Activated CD8-positive, alpha-beta T cell treated with anti-CD3 and anti-CD28 coated beads, Interleukin-2, amount 10 ng/mL, durations not matched to agents 7 days and 5 days (primary cell): ENCODE measurements at regions not wholly inside any gene's neighbourhood (a gene's known extent, or its start where the extent isn't known, plus 50 kb on each side); places are given as distances from the start of the nearest gene placed in this dataset.

Experiments
- ATAC-seq: fragments of 150-1000 bp; cut with Tn5 transposase; one replicate; pipeline ENCODE4 v1.10.0; 2021; ENCODE audit warnings: moderate library complexity
- CTCF ChIA-PET: fragments of 350-600 bp; sonication (Branson Sonifier 250); formaldehyde crosslinking; loops from one replicate; lab custom pipeline; 2021; ENCODE audit warnings: antibody characterized with exemption; lab: Charles Lee
- POLR2A ChIA-PET: fragments of 350-600 bp; sonication (Branson Sonifier 250); formaldehyde crosslinking; loops from one replicate; lab custom pipeline; 2021; ENCODE audit warnings: antibody characterized with exemption; lab: Charles Lee
- DNase-seq: peaks from one replicate; pipeline ENCODE4 v3.0.0-alpha.2; 2020
- H3K27ac Mint-ChIP-seq: one replicate; pipeline ENCODE4 v1.8.0; 2021; ENCODE audit warnings: mild to moderate bottlenecking, mixed read lengths
- H3K27me3 Mint-ChIP-seq: one replicate; pipeline ENCODE4 v1.8.0; 2021; ENCODE audit warnings: low read depth, mixed read lengths
- H3K36me3 Mint-ChIP-seq: one replicate; pipeline ENCODE4 v1.8.0; 2021; ENCODE audit warnings: low read depth, mixed read lengths
- H3K4me1 Mint-ChIP-seq: one replicate; pipeline ENCODE4 v1.8.0; 2021; ENCODE audit warnings: low read depth, mixed read lengths
- H3K4me3 Mint-ChIP-seq: one replicate; pipeline ENCODE4 v1.8.0; 2021; ENCODE audit warnings: mild to moderate bottlenecking, mixed read lengths
- H3K9me3 Mint-ChIP-seq: one replicate; pipeline ENCODE4 v1.8.0; 2022; ENCODE audit warnings: mixed read lengths; ENCODE audit not compliant: insufficient read depth

DNA sequence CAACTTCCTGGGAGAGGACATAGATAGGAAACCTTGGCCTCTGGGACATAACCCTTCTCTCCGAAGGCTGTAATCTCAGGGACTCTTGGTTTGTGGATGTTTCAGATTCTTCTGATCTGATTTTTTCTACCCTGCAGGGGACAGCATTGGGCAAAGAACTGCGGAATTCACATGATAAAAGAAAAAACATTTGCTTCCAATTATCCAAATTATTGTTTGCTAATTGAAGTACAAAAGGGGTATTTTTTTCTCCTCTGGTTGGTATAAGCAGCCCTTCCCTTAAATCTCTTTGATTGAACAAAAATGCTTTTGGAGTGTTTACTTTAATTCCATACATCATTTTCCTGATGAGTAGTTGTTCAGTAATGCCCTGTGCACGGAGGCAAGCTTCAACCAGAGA, 251.7 kb upstream of the IRX3 start:
- ATAC-seq: no peak
- Mint-ChIP-seq H3K4me3 (no peak overlapping the region), H3K27ac (no peak overlapping the region), H3K27me3 (no peaks in the 10 kb centered on the region), H3K9me3 (no peaks in the 10 kb centered on the region), H3K4me1 (no peaks in the 10 kb centered on the region), H3K36me3 (no peaks in the 10 kb centered on the region)
- ChIA-PET POLR2A (no interaction called here), CTCF (interaction anchor here (1.0 kb wide), 1 partner anchor 591 kb away, joined by 3 read pairs; no protein-coding TSS in a partner anchor)
- no peak for DNase-seq

DNA sequence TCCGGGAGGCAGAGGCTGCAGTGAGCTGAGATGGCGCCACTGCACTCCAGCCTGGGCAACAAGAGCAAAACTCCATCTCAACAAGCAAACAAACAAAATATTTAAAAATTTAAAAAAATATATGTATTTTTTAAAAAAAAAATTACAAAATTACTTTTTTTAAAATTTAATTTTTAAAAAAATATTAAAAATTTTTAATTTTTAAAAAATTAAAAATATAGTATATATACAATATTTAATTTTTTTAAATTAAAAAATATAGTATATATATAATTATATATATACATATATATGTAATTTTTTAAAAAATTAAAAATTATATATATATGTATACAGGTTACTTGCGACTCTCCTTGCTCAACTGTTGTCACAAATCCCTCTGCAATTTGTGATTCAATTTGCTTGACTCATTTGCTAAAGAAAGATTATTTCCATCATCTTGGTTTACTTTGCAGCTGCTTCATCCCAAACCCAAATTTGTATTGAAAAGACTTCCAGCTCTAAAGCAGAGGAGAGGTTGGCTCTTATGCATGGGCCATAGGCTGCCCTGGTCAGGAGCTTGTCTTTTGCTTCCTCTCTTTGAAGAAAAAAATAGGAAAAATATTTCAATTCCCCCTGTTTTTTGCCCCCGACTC, 247.4 kb upstream of the IRX3 start:
- ChIA-PET CTCF (no interaction called here), POLR2A (no interaction called here)
- DNase-seq: no peak
- Mint-ChIP-seq H3K4me1 (no peaks in the 10 kb centered on the region), H3K4me3 (no peak overlapping the region), H3K27me3 (no peaks in the 10 kb centered on the region), H3K9me3 (no peaks in the 10 kb centered on the region), H3K36me3 (no peaks in the 10 kb centered on the region), H3K27ac (no peak overlapping the region)
- no peak for ATAC-seq

DNA sequence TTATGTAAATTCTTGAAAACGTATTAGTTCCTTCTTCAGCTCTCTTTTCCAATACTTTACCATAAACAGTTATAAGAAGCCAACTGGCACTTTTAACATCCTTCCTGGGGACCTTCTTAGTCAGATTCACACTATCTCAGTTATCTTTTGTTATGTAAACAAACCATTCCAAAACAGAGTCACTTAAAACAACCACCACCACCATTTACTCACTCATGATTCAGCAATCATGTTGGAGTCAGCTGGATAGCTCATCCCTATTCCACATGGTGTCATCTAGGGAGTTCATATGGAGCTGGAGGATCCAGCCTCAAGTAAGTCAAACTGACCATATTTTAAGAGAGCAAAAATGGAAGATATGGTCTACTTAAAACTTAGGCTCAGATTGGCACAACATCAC, 240.3 kb upstream of the IRX3 start:
- Mint-ChIP-seq H3K27me3 (no peaks in the 10 kb centered on the region), H3K4me1 (no peaks in the 10 kb centered on the region), H3K4me3 (no peak overlapping the region), H3K27ac (no peak overlapping the region), H3K9me3 (no peaks in the 10 kb centered on the region), H3K36me3 (no peaks in the 10 kb centered on the region)
- ATAC-seq: no peak
- ChIA-PET CTCF (no interaction called here), POLR2A (no interaction called here)
- no peak for DNase-seq

DNA sequence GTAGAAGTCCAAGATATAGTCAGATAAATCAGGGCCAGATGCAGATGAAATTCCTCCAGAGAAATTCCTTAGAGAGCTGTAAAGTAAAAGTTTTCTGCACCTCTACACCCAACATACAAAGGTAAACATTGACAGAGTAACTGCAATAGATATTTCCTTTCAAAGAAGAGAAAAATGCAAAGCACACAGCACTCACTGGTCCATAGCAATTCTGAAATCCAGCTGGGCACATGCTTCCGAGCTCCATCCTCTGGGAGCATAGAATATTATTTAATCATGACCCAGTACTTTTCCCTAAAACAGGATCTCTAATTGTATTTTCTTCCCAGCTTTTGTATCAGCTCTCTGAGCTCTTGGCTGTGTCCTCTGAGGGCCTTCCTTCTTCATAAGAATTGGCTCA, 239.5 kb upstream of the IRX3 start:
- H3K36me3 Mint-ChIP-seq: no peaks in the 10 kb centered on the region
- no peak overlapping the region for H3K27ac Mint-ChIP-seq
- no peaks in the 10 kb centered on the region for H3K9me3 Mint-ChIP-seq
- ATAC-seq (no peak), DNase-seq (no peak)
- CTCF ChIA-PET: no interaction called here
- POLR2A ChIA-PET: no interaction called here
- H3K4me1 Mint-ChIP-seq: no peaks in the 10 kb centered on the region
- H3K4me3 Mint-ChIP-seq: no peak overlapping the region
- H3K27me3 Mint-ChIP-seq: no peaks in the 10 kb centered on the region

DNA sequence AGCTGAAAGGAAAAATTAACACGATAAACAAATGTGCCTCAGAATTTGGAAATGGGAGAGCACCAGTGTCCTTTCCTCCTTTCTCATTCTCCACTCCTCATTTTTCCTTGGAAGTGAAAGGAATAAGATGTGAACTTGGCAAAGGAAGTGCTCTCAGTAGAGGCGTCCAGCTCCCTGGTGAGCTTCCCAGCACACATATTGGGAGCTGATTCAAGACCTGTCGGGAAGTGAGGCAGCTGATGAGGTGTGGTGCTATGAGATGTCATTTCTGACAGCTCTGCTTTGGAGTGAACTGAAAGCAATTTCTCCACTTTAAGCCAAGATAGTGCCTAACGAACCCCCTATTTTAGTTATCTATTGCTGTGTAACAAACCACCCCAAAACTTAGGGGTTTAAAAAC, 238.5 kb upstream of the IRX3 start:
- H3K4me3 Mint-ChIP-seq: no peak overlapping the region
- no peaks in the 10 kb centered on the region for H3K9me3 Mint-ChIP-seq
- no peaks in the 10 kb centered on the region for H3K4me1 Mint-ChIP-seq
- ATAC-seq (no peak), DNase-seq (no peak)
- H3K27ac Mint-ChIP-seq: no peak overlapping the region
- no peaks in the 10 kb centered on the region for H3K27me3 Mint-ChIP-seq
- ChIA-PET POLR2A (no interaction called here), CTCF (no interaction called here)
- no peaks in the 10 kb centered on the region for H3K36me3 Mint-ChIP-seq

DNA sequence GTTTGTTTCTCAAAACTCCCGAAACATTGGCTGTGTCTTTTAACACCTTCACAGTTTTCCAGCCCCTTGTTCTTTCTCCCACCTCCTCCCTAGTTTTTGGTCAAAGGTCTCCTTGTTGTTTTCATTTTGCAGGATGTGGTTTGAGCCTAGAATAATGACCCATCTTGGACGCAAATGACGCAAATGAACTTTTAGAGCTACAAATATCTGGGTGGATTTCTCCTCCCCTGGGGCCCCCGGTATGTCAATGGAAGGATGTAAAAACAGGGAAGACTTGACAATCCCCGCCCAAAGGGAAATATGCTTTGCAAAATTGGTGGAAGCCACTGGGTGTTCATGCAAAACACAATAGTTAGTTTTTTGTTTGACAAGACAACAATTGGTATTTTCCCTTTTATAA, 236.0 kb upstream of the IRX3 start:
- Mint-ChIP-seq H3K4me3 (no peak overlapping the region), H3K27ac (no peak overlapping the region), H3K36me3 (no peaks in the 10 kb centered on the region), H3K4me1 (no peaks in the 10 kb centered on the region), H3K9me3 (no peaks in the 10 kb centered on the region), H3K27me3 (no peaks in the 10 kb centered on the region)
- DNase-seq (no peak), ATAC-seq (no peak)
- ChIA-PET POLR2A (no interaction called here), CTCF (no interaction called here)

DNA sequence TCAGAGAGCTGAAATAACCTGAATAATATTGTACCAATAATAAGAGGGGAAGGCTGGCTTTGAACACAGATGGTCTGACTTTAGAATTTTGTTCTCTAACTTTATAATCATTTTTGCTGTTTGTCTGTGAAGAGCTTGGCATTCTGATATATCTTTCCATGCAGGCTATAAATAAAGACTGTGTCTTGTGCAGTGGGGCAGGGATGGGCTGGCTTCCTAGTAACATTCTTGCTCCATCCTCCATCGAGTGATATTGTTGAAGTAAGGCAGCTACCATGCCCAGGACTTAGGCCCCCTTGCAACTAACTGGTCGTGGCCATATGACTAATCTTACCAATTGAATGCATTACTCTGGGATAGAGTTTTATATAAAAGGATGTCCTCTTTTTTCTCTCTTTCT, 234.7 kb upstream of the IRX3 start:
- ChIA-PET POLR2A (no interaction called here), CTCF (no interaction called here)
- Mint-ChIP-seq H3K27me3 (no peaks in the 10 kb centered on the region), H3K4me1 (no peaks in the 10 kb centered on the region), H3K36me3 (no peaks in the 10 kb centered on the region), H3K9me3 (no peaks in the 10 kb centered on the region), H3K4me3 (no peak overlapping the region), H3K27ac (no peak overlapping the region)
- DNase-seq (no peak), ATAC-seq (no peak)

DNA sequence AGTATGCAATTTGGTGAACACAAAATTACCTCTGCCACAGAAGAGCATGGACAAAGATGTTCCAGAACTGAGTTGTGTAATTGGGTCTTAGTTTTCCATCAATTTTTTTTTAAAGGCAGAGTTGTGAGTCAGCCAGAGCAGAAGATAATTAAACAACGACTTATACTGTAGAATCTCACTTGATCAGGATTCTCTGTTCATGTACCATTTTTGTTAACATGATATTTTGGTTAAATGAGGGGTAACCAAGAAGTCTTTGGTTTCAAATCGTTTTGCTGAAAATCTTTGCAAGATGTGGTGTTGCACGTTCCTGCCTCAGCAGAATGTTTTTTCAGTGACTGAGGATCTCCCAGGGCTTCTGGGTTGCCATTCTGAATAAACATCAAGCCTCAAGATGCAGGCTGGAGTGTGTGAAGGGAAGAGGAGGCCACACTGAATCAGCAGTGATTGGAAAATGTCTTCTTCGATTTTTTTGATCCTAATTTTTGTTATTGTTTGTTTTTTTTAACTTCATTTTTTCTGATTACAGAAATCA, 232.6 kb upstream of the IRX3 start:
- Mint-ChIP-seq H3K27ac (no peak overlapping the region), H3K4me1 (no peaks in the 10 kb centered on the region), H3K36me3 (no peaks in the 10 kb centered on the region), H3K27me3 (no peaks in the 10 kb centered on the region), H3K4me3 (no peak overlapping the region), H3K9me3 (no peaks in the 10 kb centered on the region)
- ATAC-seq (no peak), DNase-seq (no peak)
- POLR2A ChIA-PET: no interaction called here
- CTCF ChIA-PET: no interaction called here

DNA sequence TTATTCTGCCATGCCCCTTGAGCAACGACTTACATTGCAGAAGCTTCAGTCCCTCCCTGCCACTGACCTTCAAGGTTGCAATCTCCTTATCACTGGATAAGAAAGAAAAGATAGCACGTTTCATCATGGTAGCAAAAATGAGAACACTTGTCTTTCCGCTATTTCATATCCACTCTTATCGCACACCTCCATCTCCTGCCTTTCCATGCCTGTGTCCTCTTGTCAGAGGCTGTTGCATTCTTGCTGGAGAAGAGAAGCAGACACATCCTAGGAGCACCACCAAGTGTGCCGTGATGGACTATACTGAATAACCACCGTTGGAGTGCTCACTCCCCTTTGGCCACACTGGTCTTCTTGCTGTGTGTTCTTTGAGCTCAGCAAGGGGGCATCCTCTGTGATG, 230.6 kb upstream of the IRX3 start:
- Mint-ChIP-seq H3K27me3 (no peaks in the 10 kb centered on the region), H3K9me3 (no peaks in the 10 kb centered on the region), H3K36me3 (no peaks in the 10 kb centered on the region), H3K27ac (no peak overlapping the region), H3K4me1 (no peaks in the 10 kb centered on the region), H3K4me3 (no peak overlapping the region)
- CTCF ChIA-PET: no interaction called here
- DNase-seq (no peak), ATAC-seq (no peak)
- POLR2A ChIA-PET: no interaction called here

DNA sequence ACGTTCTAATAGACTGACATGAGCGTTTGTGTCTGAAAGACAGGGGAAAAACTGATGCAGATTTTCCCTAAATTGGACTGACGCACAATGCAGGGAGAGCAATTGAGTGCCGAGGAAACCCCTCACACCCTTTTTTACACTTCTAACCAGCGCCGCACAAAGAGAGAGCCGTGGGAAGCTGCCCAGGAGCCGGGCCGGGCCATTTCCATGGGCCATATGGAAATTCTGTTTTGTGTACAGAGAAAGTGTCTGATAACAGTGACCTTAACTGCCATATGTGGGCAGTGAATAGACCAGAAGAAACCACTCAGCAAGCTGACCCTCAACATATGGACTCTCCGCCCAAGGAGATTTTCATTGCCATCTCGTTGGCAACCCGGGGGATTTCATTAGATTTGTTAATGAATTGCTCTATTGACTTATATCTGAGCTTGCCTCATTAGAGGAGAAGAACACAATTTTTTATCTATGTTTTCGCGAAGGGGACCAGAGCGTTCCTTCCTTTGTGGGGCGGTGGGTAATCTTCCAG, 225.9 kb upstream of the IRX3 start:
- DNase-seq (no peak), ATAC-seq (no peak)
- H3K27me3 Mint-ChIP-seq: no peaks in the 10 kb centered on the region
- ChIA-PET POLR2A (no interaction called here), CTCF (no interaction called here)
- H3K27ac Mint-ChIP-seq: no peak overlapping the region
- H3K4me3 Mint-ChIP-seq: no peak overlapping the region
- H3K9me3 Mint-ChIP-seq: no peaks in the 10 kb centered on the region
- H3K36me3 Mint-ChIP-seq: no peaks in the 10 kb centered on the region
- no peaks in the 10 kb centered on the region for H3K4me1 Mint-ChIP-seq

DNA sequence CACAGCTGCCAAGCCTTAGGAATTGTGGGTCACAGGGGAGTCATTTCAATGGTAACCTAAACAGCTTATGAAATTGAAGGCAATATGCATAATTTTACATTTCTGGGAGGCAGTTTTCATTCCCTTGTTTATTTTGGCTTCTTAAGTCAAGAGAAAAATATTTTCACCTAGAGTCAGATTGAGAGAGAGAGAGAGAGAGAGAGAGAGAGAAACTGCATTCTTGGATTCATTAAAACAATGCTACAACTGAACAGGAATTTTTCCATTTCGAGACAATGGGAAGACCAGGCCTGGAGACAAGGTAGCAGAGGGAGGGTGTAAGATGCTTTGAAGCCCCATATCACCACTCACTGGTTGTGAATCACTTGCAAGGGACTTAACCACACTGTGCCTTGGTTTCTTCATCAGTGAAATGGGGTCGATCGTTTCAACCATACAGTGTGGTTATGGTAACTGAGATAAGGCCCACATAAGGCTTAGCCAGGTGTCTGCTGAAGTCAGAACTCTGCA, 224.7 kb upstream of the IRX3 start:
- H3K4me1 Mint-ChIP-seq: no peaks in the 10 kb centered on the region
- no peaks in the 10 kb centered on the region for H3K27me3 Mint-ChIP-seq
- no peak overlapping the region for H3K4me3 Mint-ChIP-seq
- POLR2A ChIA-PET: no interaction called here
- CTCF ChIA-PET: no interaction called here
- ATAC-seq (no peak), DNase-seq (no peak)
- no peaks in the 10 kb centered on the region for H3K36me3 Mint-ChIP-seq
- no peak overlapping the region for H3K27ac Mint-ChIP-seq
- no peaks in the 10 kb centered on the region for H3K9me3 Mint-ChIP-seq

DNA sequence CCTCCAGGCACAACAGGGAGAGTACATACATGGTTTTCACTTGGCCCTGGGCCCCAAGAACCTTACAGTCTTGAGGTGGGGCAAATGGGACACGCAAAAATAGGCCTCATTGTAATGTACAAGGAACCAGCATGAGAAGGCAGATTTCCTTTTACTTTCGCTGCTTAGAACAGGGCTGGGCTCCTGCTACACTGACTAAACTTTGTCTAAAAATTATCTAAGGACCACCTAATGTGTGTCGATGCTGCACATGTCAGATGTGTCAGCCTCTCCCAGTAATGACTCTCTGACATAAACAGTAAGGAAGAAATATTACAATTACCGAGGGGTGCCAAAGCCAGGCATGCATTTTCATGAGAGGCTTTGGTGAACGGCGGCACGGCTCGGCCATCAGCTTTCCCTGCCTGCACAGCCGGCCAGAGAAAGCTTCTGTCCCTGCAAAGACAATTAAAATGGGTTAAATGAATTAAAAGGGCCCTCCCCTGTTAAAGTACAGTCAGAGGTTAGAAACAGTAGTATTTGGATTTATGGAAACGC, 224.2 kb upstream of the IRX3 start:
- POLR2A ChIA-PET: no interaction called here
- no peak for DNase-seq
- no peak for ATAC-seq
- H3K4me1 Mint-ChIP-seq: no peaks in the 10 kb centered on the region
- CTCF ChIA-PET: no interaction called here
- no peaks in the 10 kb centered on the region for H3K36me3 Mint-ChIP-seq
- peaks cover under 1% of the 10 kb centered on the region for H3K27me3 Mint-ChIP-seq
- no peak overlapping the region for H3K27ac Mint-ChIP-seq
- no peaks in the 10 kb centered on the region for H3K9me3 Mint-ChIP-seq
- H3K4me3 Mint-ChIP-seq: no peak overlapping the region
